Right lobe of liver (tissue), 6 donors: ENCODE measurements at regions not wholly inside any gene's neighbourhood (a gene's known extent, or its start where the extent isn't known, plus 50 kb on each side); places are given as distances from the start of the nearest gene placed in this dataset.

Experiments used
- ATAC-seq, 4 donors: fragments of 200-7000 bp; cut with Tn5 transposase; one replicate each; pipeline ENCODE4 v1.9.1; 2020; ENCODE audit warnings: mild to moderate bottlenecking in 4 of 4, moderate library complexity in 4 of 4
- DNase-seq, 3 donors: peaks; one replicate each; pipeline ENCODE4 v3.0.0-alpha.2; 2020
- H3K27ac ChIP-seq, 3 donors: fragments of 200-600 bp; one replicate each; pipeline ENCODE4 v1.8.0; 2022
- H3K27me3 ChIP-seq, 2 donors: fragments of 200-600 bp; one replicate each; pipeline ENCODE4 v1.8.0; 2022
- H3K36me3 ChIP-seq, 4 donors: fragments of 200-600 bp; sonication (generic) in 1 of 4; one replicate each; pipeline versions ENCODE4 v1.5.1 to v1.8.0; 2017 to 2022; ENCODE audit warnings: control low read depth in 1 of 4
- H3K4me1 ChIP-seq, 4 donors: fragments of 200-600 bp; sonication (generic) in 1 of 4; one replicate each; pipeline versions ENCODE4 v1.5.1 to v1.8.0; 2017 to 2022; ENCODE audit warnings: control low read depth in 1 of 4
- H3K4me3 ChIP-seq, 3 donors: fragments of 200-600 bp; one replicate each; pipeline ENCODE4 v1.8.0; 2022
- H3K9me3 ChIP-seq, 4 donors: fragments of 200-600 bp; sonication (generic) in 1 of 4; one replicate each; pipeline versions ENCODE4 v1.5.1 to v1.8.0; 2017 to 2022; ENCODE audit warnings: control low read depth in 1 of 4
- POLR2A ChIP-seq: fragments of 450-650 bp; IDR thresholded peaks from one replicate; pipeline ENCODE4 v1.6.1; 2017; ENCODE audit warnings: antibody characterized with exemption, mild to moderate bottlenecking
- WGBS: methylation state at CpG from one replicate; pipeline ENCODE4 v1.1.6; 2018; ENCODE audit warnings: low coverage, low lambda C conversion rate; ENCODE audit not compliant: insufficient coverage; ENCODE audit errors: missing lambda C conversion rate; 5-methylcytosine and 5-hydroxymethylcytosine counted together
- intact Hi-C, 2 donors: fragments of 100-400 bp; cut with DNase I; formaldehyde crosslinking; loops; one replicate each; pipeline versions ENCODE4 v1.11.2 to v1.14.1; 2022
- TF ChIP-seq, protein P1 (sequence below), 4 donors: fragments of 200-600 bp in 3 of 4; fragments of 450-650 bp in 1 of 4; IDR thresholded peaks; one replicate each; pipeline versions ENCODE4 v1.5.1 to v1.8.0; 2016 to 2022; ENCODE audit warnings: antibody characterized with exemption in 4 of 4, mild to moderate bottlenecking in 2 of 4
- donor health status: DM: no; HTN: yes; CAD: no.
- donor health status: DM: no; HTN: no; CAD: no.
- donor health status: DM: no; HTN: no; CAD: no.
- donor health status: DM: no; HTN: yes; CAD: no.
- donor health status: DM: no; HTN: yes; CAD: no.

DNA sequence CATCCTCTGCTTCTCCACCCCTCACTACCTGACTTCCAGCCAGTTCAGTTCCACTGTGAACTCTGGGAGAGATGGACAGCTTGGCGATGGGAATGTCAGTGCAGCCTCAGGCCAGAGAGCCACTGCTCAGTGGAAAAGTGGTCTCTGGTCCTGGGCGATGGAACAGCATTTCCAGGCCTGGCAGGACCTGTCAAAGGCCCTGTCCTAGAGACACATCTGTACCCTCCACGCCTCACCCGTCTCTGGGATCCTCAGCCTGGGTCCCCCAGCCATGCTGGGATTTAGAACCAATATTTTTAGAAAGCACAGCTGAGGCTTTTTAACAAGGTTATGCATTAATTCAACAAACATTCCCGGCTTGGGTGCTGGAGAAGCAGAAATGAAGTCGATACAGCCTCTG is 165.7 kb downstream of the MN1 start:
- H3K36me3 ChIP-seq = no peaks in the 10 kb centered on the region
- no peak for TF ChIP-seq POLR2A
- TF ChIP-seq, protein P1, sequence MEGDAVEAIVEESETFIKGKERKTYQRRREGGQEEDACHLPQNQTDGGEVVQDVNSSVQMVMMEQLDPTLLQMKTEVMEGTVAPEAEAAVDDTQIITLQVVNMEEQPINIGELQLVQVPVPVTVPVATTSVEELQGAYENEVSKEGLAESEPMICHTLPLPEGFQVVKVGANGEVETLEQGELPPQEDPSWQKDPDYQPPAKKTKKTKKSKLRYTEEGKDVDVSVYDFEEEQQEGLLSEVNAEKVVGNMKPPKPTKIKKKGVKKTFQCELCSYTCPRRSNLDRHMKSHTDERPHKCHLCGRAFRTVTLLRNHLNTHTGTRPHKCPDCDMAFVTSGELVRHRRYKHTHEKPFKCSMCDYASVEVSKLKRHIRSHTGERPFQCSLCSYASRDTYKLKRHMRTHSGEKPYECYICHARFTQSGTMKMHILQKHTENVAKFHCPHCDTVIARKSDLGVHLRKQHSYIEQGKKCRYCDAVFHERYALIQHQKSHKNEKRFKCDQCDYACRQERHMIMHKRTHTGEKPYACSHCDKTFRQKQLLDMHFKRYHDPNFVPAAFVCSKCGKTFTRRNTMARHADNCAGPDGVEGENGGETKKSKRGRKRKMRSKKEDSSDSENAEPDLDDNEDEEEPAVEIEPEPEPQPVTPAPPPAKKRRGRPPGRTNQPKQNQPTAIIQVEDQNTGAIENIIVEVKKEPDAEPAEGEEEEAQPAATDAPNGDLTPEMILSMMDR (IDR thresholded peaks at IDR 0.05) = no peak
- no peaks in the 10 kb centered on the region for H3K4me1 ChIP-seq
- intact Hi-C loops = no loop called here
- no peak overlapping the region for H3K4me3 ChIP-seq
- no peak overlapping the region for H3K27ac ChIP-seq
- DNase-seq (no peak), ATAC-seq (no peak)
- 62% methylated on average over 4 of the region's 6 CpGs for WGBS
- no peaks in the 10 kb centered on the region for H3K27me3 ChIP-seq
- no peaks in the 10 kb centered on the region for H3K9me3 ChIP-seq

DNA sequence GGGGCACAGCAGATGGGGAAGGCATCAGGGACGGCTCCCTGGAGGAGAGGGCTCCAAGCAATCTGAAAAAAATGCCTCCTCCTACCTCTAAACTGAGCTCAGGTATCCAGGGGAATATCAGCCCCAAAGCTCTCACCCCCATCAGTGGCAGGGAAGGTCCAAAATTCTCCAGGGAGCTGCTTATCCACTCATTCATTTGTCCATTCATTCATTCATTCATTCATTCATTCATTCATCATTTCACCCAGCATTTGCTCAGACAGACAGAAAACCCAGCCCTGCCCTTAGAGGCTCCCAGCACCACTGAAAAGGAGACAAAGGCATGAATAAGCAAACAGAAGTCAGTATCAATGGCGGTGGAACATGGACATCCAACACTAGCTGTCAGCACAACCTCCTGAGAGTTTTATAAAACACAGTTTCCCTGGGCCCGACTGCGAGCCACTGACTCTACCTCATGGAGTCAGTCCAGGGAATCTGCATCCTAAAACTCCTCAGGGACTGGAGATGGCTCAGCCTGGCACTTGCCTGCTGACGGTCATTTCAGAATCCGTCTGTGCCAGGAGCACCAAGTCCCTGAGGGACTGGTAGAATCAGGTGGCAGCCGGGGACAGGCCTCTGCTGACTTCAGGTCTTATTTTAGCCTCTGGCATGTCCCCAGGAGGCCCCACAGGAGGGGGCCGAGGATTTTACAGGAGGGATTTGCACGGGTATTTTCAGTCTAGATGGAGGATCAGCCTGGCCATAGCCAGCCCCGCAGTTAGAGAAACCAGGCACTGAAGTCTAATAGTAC is 164.6 kb downstream of the MN1 start:
- H3K4me3 ChIP-seq = no peak overlapping the region
- WGBS = 93% methylated on average over 2 of the region's 10 CpGs
- H3K36me3 ChIP-seq = no peaks in the 10 kb centered on the region
- DNase-seq (no peak), ATAC-seq (no peak)
- H3K27ac ChIP-seq = no peak overlapping the region
- H3K9me3 ChIP-seq = no peaks in the 10 kb centered on the region
- TF ChIP-seq, protein P1 (IDR thresholded peaks at IDR 0.05) = no peak
- TF ChIP-seq POLR2A = no peak
- H3K4me1 ChIP-seq = no peaks in the 10 kb centered on the region
- no peaks in the 10 kb centered on the region for H3K27me3 ChIP-seq
- intact Hi-C loops = no loop called here

DNA sequence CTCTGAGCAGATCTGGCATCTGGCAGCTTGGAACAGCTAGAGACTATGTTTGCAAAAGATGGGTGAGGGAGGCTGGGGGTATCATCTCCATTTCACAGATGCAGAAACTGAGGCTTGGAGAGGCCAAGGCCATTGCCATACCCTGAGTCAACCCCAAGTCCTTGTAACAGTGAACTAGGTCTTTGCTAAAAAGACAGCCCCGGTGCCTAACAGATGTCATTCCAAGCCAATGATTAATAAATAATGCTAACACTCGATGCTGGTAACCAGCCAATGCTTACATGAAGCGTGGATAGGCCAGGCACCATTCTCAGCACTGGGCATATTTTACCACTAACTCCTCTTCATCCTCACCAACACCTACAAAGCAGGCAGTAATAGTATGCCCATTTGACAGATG is 164.0 kb downstream of the MN1 start:
- Histone ChIP-seq H3K9me3 (no peaks in the 10 kb centered on the region), H3K27ac (no peak overlapping the region), H3K4me3 (no peak overlapping the region), H3K36me3 (no peaks in the 10 kb centered on the region), H3K4me1 (no peaks in the 10 kb centered on the region), H3K27me3 (no peaks in the 10 kb centered on the region)
- 52% methylated on average over 3 of the region's 3 CpGs for WGBS
- TF ChIP-seq, protein P1 (IDR thresholded peaks at IDR 0.05) = no peak
- TF ChIP-seq POLR2A = no peak
- intact Hi-C loops = no loop called here
- ATAC-seq = no peak
- DNase-seq = no peak

DNA sequence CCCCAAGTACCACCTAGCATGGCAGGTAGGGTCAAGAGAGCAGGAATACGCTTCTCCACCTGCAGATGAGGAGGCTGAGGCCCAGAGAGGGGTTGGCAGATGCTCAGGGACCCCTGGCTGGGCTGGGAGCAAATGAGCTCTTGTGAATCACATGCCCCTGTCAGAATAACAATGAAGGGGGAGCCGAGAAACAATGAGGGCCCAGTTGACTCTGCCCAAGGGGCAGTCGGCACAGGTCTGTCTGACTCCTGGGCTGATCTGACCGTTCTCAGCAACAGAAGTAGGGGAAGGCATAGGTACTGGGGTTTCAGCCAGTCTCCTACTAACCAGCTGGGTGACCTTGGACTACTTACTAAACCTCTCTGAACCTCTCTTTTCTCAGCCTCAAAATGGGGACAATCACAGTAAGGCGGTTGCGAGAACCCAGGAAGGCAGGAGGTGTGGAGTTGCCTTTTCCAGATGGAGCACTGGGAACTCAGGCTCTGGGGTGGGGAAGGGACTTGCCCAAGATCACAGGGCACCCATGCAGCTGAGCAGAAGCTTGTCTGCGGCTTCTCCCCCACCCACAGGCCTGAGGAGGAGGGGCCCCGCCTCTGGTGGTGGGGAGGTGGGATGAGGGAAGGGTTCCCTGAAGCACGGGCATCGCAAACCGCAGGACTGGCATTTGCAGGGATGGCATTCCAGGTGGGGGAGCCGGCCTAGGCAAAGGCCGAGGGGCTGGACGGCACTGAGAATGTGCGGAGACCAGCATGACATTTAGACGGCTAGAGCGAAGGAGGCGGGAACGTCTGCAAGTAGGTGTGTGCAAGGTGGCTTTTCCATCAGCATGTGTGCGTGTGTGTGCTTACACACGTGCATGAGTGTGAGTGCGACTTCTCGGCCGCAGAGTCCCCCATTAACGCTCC is 163.0 kb downstream of the MN1 start:
- ATAC-seq (no peak), DNase-seq (no peak)
- intact Hi-C loops = no loop called here
- H3K36me3 ChIP-seq = no peaks in the 10 kb centered on the region
- no peaks in the 10 kb centered on the region for H3K27me3 ChIP-seq
- no peak overlapping the region for H3K27ac ChIP-seq
- no peaks in the 10 kb centered on the region for H3K9me3 ChIP-seq
- no peak overlapping the region for H3K4me3 ChIP-seq
- no peaks in the 10 kb centered on the region for H3K4me1 ChIP-seq
- TF ChIP-seq, protein P1 (IDR thresholded peaks at IDR 0.05) = no peak
- no peak for TF ChIP-seq POLR2A
- 70% methylated on average over 10 of the region's 25 CpGs for WGBS
